ENCODE measurements at regions not wholly inside any gene's neighbourhood (a gene's known extent, or its start where the extent isn't known, plus 50 kb on each side); places are given as distances from the start of the nearest gene placed in this dataset.

GRCh38 chrX:6313356-6313755, 84.7 kb upstream of the NLGN4X start:
- Histone ChIP-seq H3K4me1 (ENCODE audit: control insufficient read depth, insufficient read depth, low read length) (no peaks in the 10 kb centered on the region), H3K27me3 (ENCODE audit: control insufficient read depth, insufficient read depth, low read length, poor library complexity, severe bottlenecking) (no peaks in the 10 kb centered on the region), H3K36me3 (ENCODE audit: control insufficient read depth, insufficient read depth, low read length) (no peaks in the 10 kb centered on the region), H3K4me3 (ENCODE audit: low read length) (no peak overlapping the region), H3K9me3 (ENCODE audit: control insufficient read depth, low read length) (no peaks in the 10 kb centered on the region), H3K9ac (ENCODE audit: extremely low read depth, low read length, poor library complexity, severe bottlenecking) (no peak overlapping the region), H3K27ac (ENCODE audit: low read depth, low read length) (no peak overlapping the region)
- TF ChIP-seq CTCF (conservative IDR thresholded peaks at IDR 0.05): no peak
- WGBS, 2 experiments (ENCODE audit: insufficient coverage in 1 of 2, insufficient read length in 1 of 2): 86% methylated on average over 3 of the region's 4 CpGs; no CpG with 5 or more reads in 1 of the 2 experiments
- H3K9me3 Mint-ChIP-seq: peaks cover 11% of the 10 kb centered on the region
- DNase-seq: no peak
- peaks cover 3% of the 10 kb centered on the region for H3K4me1 Mint-ChIP-seq
- H3K4me3 Mint-ChIP-seq: no peak overlapping the region
- H3K27me3 Mint-ChIP-seq (ENCODE audit: insufficient read depth): no peaks in the 10 kb centered on the region
- H3K27ac Mint-ChIP-seq: no peak overlapping the region
- peaks cover 3% of the 10 kb centered on the region for H3K36me3 Mint-ChIP-seq (ENCODE audit: low read depth)

- Histone ChIP-seq H3K27ac (ENCODE audit: low read depth, low read length) (no peak overlapping the region), H3K36me3 (ENCODE audit: control insufficient read depth, insufficient read depth, low read length) (no peaks in the 10 kb centered on the region), H3K27me3 (ENCODE audit: control insufficient read depth, insufficient read depth, low read length, poor library complexity, severe bottlenecking) (no peaks in the 10 kb centered on the region), H3K4me1 (ENCODE audit: control insufficient read depth, insufficient read depth, low read length) (no peaks in the 10 kb centered on the region), H3K4me3 (ENCODE audit: low read length) (no peak overlapping the region), H3K9me3 (ENCODE audit: control insufficient read depth, low read length) (no peaks in the 10 kb centered on the region), H3K9ac (ENCODE audit: extremely low read depth, low read length, poor library complexity, severe bottlenecking) (no peak overlapping the region)
- H3K36me3 Mint-ChIP-seq (ENCODE audit: low read depth): peaks cover 3% of the 10 kb centered on the region
- WGBS, 2 experiments (ENCODE audit: insufficient coverage in 1 of 2, insufficient read length in 1 of 2): 100% methylated on average over 1 of the region's 1 CpG; no CpG with 5 or more reads in 1 of the 2 experiments
- no peak for DNase-seq
- H3K27me3 Mint-ChIP-seq (ENCODE audit: insufficient read depth): no peaks in the 10 kb centered on the region
- no peak for TF ChIP-seq CTCF (conservative IDR thresholded peaks at IDR 0.05)
- peaks cover 13% of the 10 kb centered on the region for H3K9me3 Mint-ChIP-seq
- H3K4me1 Mint-ChIP-seq: peaks cover 19% of the 10 kb centered on the region
- H3K27ac Mint-ChIP-seq: no peak overlapping the region
- no peak overlapping the region for H3K4me3 Mint-ChIP-seq
Measured at GRCh38 chrX:6311540-6311939, 82.9 kb upstream of the NLGN4X start.

GRCh38 chrX:6307156-6307555, 78.5 kb upstream of the NLGN4X start:
- H3K36me3 ChIP-seq (ENCODE audit: control insufficient read depth, insufficient read depth, low read length): no peaks in the 10 kb centered on the region
- 69 to 100% methylated on average over 1 to 5 of the region's 5 CpGs for WGBS, 2 experiments (ENCODE audit: insufficient coverage in 1 of 2, insufficient read length in 1 of 2)
- no peak overlapping the region for H3K9ac ChIP-seq (ENCODE audit: extremely low read depth, low read length, poor library complexity, severe bottlenecking)
- Mint-ChIP-seq H3K4me1 (peaks cover 27% of the 10 kb centered on the region), H3K36me3 (ENCODE audit: low read depth) (peaks cover 3% of the 10 kb centered on the region), H3K27me3 (ENCODE audit: insufficient read depth) (no peaks in the 10 kb centered on the region), H3K27ac (no peak overlapping the region), H3K4me3 (no peak overlapping the region), H3K9me3 (peaks cover 14% of the 10 kb centered on the region)
- no peak for TF ChIP-seq CTCF (conservative IDR thresholded peaks at IDR 0.05)
- no peaks in the 10 kb centered on the region for H3K27me3 ChIP-seq (ENCODE audit: control insufficient read depth, insufficient read depth, low read length, poor library complexity, severe bottlenecking)
- no peaks in the 10 kb centered on the region for H3K9me3 ChIP-seq (ENCODE audit: control insufficient read depth, low read length)
- H3K4me1 ChIP-seq (ENCODE audit: control insufficient read depth, insufficient read depth, low read length): no peaks in the 10 kb centered on the region
- no peak overlapping the region for H3K27ac ChIP-seq (ENCODE audit: low read depth, low read length)
- no peak for DNase-seq
- no peak overlapping the region for H3K4me3 ChIP-seq (ENCODE audit: low read length)

Measured in endodermal cell (in vitro differentiated cells).